SH-SY5Y (cell line): ENCODE measurements at regions not wholly inside any gene's neighbourhood (a gene's known extent, or its start where the extent isn't known, plus 50 kb on each side); places are given as distances from the start of the nearest gene placed in this dataset.

Source experiments
- GATA2 ChIP-seq: IDR thresholded peaks from 2 replicates; pipeline ENCODE4 v1.6.1; 2011; ENCODE audit warnings: mild to moderate bottlenecking, low read depth, low read length
- GATA3 ChIP-seq: IDR thresholded peaks from 2 replicates; pipeline ENCODE4 v1.6.1; 2011; ENCODE audit warnings: low read depth, mild to moderate bottlenecking, low read length, moderate library complexity

DNA sequence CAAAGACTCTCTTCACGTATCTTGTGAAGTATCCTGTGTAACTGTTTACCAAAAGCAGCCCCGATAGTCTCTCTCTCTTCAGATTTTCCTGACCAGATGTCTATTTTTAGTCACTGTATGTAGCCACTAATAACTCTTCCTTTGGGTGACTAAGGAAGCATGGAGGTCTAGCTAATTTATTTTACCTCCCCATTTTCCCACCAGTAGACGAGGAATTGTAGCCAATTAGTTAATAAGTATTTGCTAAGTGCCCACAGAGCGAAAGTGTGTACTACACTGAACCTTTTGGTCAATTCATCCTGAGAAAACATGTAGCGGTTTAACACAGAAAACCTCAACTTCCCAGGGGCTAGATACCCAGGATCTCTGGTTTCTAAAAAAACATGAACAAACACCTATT lies 180.6 kb downstream of the TBX18 start:
- TF ChIP-seq GATA2, result no peak
- no peak for TF ChIP-seq GATA3

DNA sequence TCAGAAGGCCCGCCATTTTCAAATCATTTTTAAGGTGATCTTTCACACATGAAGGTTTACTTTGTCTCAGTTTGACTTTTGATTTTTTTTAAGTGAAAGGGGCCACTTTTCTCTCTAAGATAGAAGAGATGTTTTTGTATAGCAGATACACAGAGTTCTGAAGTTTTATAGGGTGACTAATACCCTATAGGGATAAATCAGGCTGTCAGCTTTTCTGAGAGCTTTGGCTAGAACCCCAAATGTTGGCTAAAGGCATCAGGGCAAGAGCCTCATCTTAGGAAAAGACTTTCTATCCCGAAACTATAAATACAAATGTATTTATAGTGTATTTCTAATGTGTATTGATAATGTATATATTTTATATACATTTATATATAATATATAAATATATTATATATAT lies 181.4 kb downstream of the TBX18 start:
- TF ChIP-seq GATA3 (no peak), GATA2 (no peak)

- TF ChIP-seq GATA2 (no peak), GATA3 (no peak)
These were observed 182.7 kb downstream of the TBX18 start for GRCh38 chr6:84581494-84582259.

- TF ChIP-seq GATA3 (no peak), GATA2 (no peak)
These were observed 185.0 kb downstream of the TBX18 start for GRCh38 chr6:84579404-84579803.

- no peak for TF ChIP-seq GATA3
- TF ChIP-seq GATA2, result no peak
These were observed 188.4 kb downstream of the TBX18 start for GRCh38 chr6:84576029-84576428.

GRCh38 chr6:84575264-84575663 lies 189.1 kb downstream of the TBX18 start:
- TF ChIP-seq GATA3 (no peak), GATA2 (no peak)

GRCh38 chr6:84569882-84570281 lies 194.5 kb downstream of the TBX18 start:
- no peak for TF ChIP-seq GATA2
- no peak for TF ChIP-seq GATA3

DNA sequence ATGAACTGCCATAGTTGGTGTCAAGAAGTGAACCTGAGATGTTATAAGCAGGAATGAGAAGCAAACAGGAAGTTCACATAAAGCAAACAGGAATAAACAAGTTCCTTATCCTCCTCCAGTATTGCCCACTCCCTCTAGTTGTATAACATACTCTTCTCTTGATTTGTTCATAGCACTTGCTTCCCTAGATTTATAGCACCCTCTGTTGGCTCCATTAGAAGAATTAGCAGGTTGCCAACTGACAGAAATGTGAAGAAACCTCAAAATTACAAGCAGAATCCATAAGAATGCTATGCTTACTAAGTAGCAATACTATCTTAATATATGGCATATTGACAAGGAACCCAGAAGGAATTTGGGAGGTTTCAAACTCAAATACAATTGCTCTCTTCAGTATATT lies 195.4 kb downstream of the TBX18 start:
- no peak for TF ChIP-seq GATA2
- no peak for TF ChIP-seq GATA3

GRCh38 chr6:84560436-84561390 lies 203.7 kb downstream of the TBX18 start:
- TF ChIP-seq GATA3, result no peak
- TF ChIP-seq GATA2, result no peak

DNA sequence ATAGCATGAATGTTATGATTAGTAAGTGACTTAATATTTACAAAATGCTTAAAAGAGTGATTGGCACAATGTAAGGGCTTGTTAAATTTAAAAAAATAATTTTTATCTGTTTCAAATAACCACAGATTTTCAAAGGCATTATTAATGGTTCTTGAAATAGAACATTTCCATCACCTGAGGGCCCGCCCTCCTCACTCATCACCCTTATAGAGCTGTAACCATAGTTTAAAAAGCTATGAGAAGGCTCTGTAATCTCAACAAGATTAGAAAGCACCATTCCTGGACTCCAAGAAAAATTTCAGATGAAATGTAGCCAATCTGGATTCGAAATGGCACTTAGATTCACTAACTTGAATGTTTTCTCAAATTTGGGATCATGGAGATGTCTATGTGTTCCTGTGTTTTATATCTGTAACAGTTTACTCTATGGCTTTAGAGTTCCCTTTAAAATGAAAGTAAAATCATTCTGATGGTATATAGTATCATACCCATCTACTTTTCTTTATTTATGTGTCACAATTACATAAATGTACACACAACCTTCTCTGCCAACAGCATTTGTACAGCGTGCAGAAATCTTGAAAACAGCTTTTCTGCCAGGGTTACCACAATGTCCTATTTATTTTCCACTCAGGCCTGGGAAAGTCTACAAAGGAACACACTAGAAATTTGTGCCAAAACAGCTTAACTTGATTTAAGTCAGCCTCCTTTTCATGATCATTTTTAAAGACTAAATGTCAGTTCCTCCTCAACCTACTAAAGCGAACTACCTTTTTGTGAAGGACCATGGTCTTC lies 207.7 kb downstream of the TBX18 start:
- TF ChIP-seq GATA2, result no peak
- no peak for TF ChIP-seq GATA3

GRCh38 chr6:84554706-84555105 lies 209.7 kb downstream of the TBX18 start:
- TF ChIP-seq GATA2, result no peak
- TF ChIP-seq GATA3, result no peak

GRCh38 chr6:84554074-84554473 lies 210.3 kb downstream of the TBX18 start:
- no peak for TF ChIP-seq GATA3
- no peak for TF ChIP-seq GATA2

DNA sequence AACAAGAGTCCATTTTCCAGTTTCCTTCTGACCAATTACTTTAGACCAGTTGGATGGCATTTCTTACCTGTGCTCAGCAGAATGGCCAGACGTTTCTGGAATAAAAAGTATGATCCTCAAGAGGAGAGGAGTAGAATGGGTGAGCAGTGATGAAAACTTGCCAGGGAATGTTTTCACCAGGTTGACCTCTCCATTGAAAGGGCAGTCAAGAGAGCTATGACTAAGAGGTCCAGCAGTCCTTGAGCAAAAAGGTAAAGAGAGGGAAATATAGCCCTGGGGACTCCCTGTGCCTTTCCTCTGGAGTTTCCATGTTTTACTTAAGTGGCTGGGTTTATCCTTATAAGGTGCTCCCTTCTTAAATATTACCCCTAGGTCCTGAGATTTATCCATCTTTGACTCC lies 210.9 kb downstream of the TBX18 start:
- TF ChIP-seq GATA2, result no peak
- TF ChIP-seq GATA3, result no peak

DNA sequence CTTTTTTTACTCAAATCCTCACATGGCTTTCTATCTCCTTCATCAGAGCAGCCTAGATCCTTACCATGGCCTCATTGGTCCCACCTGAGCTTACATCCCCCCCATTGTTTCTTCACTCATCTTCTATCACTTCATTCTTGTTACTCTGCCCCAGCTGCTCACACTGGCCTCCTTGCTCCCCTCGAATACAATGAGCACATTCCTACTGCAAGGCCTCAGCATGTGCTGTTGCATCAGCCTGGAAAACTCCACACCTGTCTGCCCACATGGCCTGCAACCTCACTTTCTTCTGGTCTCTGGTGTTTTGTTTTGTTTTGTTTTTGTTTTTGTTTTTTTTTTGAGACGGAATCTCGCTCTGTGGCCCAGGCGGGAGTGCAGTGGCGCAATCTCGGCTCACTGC lies 212.6 kb downstream of the TBX18 start:
- TF ChIP-seq GATA3, result no peak
- TF ChIP-seq GATA2, result no peak

DNA sequence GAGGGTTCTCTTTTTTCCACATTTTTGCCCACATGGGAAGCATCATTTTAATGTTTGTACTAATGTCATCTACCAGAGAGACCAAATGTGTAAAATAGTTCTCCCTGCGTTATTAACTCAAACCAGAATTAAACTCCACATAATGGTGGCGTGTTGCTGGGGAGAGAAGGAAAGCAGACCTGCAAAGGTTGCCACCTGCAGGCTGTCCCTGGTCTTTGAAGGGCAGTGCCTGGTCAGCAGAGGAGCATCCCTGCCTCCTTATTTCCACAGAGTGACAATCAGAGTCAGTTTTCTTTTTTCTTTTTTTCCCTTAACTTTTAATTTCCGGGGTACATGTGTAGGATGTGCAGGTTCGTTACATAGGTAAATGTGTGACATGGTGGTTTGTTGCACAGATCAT lies 214.5 kb downstream of the TBX18 start:
- TF ChIP-seq GATA2, result no peak
